Left ventricle myocardium superior (tissue), 1 donor: ENCODE measurements at regions not wholly inside any gene's neighbourhood (a gene's known extent, or its start where the extent isn't known, plus 50 kb on each side); places are given as distances from the start of the nearest gene placed in this dataset.

ENCODE experiments used
- ATAC-seq: fragments of 200-7000 bp; cut with Tn5 transposase; one replicate; pipeline ENCODE4 v1.9.1; 2020; ENCODE audit warnings: mild to moderate bottlenecking, moderate library complexity
- DNase-seq: peaks from one replicate; pipeline ENCODE4 v3.0.0-alpha.2; 2020
- intact Hi-C: fragments of 100-400 bp; cut with micrococcal nuclease; formaldehyde crosslinking; loops from one replicate; pipeline ENCODE4 v1.11.0; 2022
- donor health status: DM: no; HTN: yes; CAD: no; lungs with severe emphysema.

GRCh38 chr22:49632199-49633009 is 195.3 kb downstream of the BRD1 start:
- DNase-seq (peak; percentile 78), ATAC-seq (peak; percentile 89)
- intact Hi-C loops: no loop called here

- DNase-seq: peak; percentile 16
- intact Hi-C loops: no loop called here
- no peak for ATAC-seq
These were observed 197.2 kb downstream of the BRD1 start for GRCh38 chr22:49630448-49630946.

- intact Hi-C loops: no loop called here
- DNase-seq: peak; percentile 17
- ATAC-seq: no peak
These were observed 197.9 kb downstream of the BRD1 start for GRCh38 chr22:49629586-49630447.

- DNase-seq: peak; percentile 11
- intact Hi-C loops: no loop called here
- no peak for ATAC-seq
These were observed 198.5 kb downstream of the BRD1 start for GRCh38 chr22:49629261-49629570.

GRCh38 chr22:49628391-49629260 is 199.0 kb downstream of the BRD1 start:
- intact Hi-C loops: no loop called here
- ATAC-seq (no peak), DNase-seq (peak; percentile 26)

- DNase-seq (peak; percentile 26), ATAC-seq (no peak)
- intact Hi-C loops: no loop called here
These were observed 200.2 kb downstream of the BRD1 start for GRCh38 chr22:49627217-49628181.

GRCh38 chr22:49626361-49627216 is 201.1 kb downstream of the BRD1 start:
- intact Hi-C loops: no loop called here
- peak; percentile 18 for DNase-seq
- ATAC-seq: no peak

- ATAC-seq (no peak), DNase-seq (peak; percentile 16)
- intact Hi-C loops: no loop called here
These were observed 203.1 kb downstream of the BRD1 start for GRCh38 chr22:49624421-49625177.

- intact Hi-C loops: no loop called here
- ATAC-seq: no peak
These were observed 204.0 kb downstream of the BRD1 start for GRCh38 chr22:49623715-49624114.

GRCh38 chr22:49623176-49623575 is 204.5 kb downstream of the BRD1 start:
- ATAC-seq: no peak
- peak; percentile 5 for DNase-seq
- intact Hi-C loops: no loop called here

More at GRCh38 chr22:49623715-49624114, 204.0 kb downstream of the BRD1 start:
- peak; percentile 16 for DNase-seq

GRCh38 chr22:49622241-49623105 is 205.2 kb downstream of the BRD1 start:
- ATAC-seq (no peak), DNase-seq (peak; percentile 18)
- intact Hi-C loops: no loop called here

- intact Hi-C loops: no loop called here
- peak; percentile 15 for DNase-seq
These were observed 206.0 kb downstream of the BRD1 start for GRCh38 chr22:49621601-49622210.

GRCh38 chr22:49620666-49621065 is 207.0 kb downstream of the BRD1 start:
- ATAC-seq (no peak), DNase-seq (peak; percentile 14)
- intact Hi-C loops: no loop called here

More at GRCh38 chr22:49621601-49622210, 206.0 kb downstream of the BRD1 start:
- no peak for ATAC-seq

GRCh38 chr22:49620003-49620556 is 207.6 kb downstream of the BRD1 start:
- intact Hi-C loops: no loop called here
- DNase-seq (peak; percentile 9), ATAC-seq (no peak)

- DNase-seq: peak; percentile 17
- intact Hi-C loops: no loop called here
- no peak for ATAC-seq
These were observed 208.4 kb downstream of the BRD1 start for GRCh38 chr22:49619301-49619700.
